GM20000 (cell line): ENCODE measurements at regions not wholly inside any gene's neighbourhood (a gene's known extent, or its start where the extent isn't known, plus 50 kb on each side); places are given as distances from the start of the nearest gene placed in this dataset.

Source experiments
- DNase-seq: peaks from one replicate; pipeline ENCODE4 v3.0.0; 2012; ENCODE audit warnings: low spot score
- CTCF ChIP-seq: IDR thresholded peaks from 2 replicates; pipeline ENCODE4 v1.5.1; 2012; ENCODE audit warnings: mild to moderate bottlenecking, control low read depth; ENCODE audit errors: extremely low read depth, missing control alignments

GRCh38 chr2:58965602-58966001 is 724.5 kb upstream of the FANCL start:
- TF ChIP-seq CTCF = no peak
- DNase-seq = no peak

GRCh38 chr2:58959996-58960395 is 718.9 kb upstream of the FANCL start:
- DNase-seq = no peak
- no peak for TF ChIP-seq CTCF

- TF ChIP-seq CTCF = no peak
- no peak for DNase-seq
Observed at GRCh38 chr2:58957188-58957840, 716.2 kb upstream of the FANCL start.

DNA sequence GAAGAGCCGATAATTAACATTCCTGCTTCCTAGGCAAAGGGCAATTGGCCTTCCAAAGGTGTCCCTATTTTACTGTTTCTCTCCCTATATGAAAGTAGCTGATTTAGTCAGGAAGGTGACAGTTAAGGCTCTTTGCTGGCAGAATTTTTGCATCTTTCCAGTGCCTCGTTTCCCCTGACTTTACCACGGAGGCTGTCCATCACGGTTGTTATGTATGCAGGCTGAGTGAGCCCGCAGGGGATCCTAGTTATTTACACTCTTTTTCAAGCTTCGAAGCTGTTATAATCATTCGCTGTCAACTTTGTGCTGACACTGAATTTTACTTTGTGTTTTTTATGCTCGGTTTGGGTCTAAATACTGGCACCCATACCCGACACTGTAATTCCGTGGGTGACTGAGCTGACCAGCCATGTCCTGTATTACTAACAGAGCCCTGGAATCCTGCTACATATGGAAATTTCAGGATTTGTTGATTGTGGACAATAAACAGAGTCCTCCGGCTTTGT is 713.8 kb upstream of the FANCL start:
- DNase-seq = no peak
- no peak for TF ChIP-seq CTCF

- TF ChIP-seq CTCF = no peak
- DNase-seq = no peak
Observed at GRCh38 chr2:58951722-58952121, 710.6 kb upstream of the FANCL start.

DNA sequence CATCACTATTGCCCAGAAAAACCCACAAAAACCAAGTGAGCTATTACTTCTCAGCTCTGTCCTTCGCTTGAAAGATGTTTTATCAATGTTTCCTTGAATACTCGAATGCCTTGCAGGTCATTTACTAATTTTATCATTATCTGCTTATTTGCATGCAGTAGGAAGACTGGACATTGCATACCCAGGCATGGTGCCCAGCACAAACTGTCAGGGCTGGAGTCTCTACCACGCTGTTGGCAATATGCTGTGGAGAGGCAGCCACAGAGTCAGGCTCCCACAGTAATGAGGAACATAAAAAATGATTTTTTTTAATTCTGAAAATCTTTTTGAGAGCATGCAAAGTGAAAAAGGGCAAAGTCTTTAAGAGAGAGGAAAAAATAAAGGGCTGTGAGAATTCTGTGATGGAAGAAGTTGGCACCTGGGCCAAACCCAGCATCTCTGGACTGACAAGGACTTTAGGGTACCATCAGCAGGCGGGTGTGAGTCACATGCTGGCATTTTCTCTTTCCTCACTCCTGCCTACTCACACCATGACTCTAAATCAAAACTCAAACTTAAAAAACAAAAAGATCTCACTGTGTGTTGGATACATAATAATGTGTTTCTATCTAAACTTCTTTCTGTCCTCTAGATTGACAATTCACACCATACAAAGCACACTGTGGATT is 709.8 kb upstream of the FANCL start:
- no peak for TF ChIP-seq CTCF

DNA sequence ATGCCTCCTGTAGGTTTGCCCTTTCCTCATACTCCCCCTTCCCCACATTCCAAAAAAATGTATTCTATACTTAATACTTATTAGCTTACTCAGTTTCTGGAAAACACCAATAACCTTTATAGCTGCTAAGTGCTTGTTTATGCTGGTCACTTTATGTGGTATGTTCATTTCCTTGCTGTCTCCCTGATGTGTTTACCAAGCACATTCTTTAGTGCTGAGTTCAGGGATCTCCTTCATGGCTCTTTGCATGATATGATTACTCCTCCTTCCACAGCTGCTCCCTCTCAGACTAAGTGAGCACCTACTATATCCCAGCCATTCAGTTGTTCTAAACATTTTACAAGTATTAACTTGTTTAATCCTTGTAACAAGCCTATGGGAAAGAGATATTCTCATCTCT is 698.3 kb upstream of the FANCL start:
- no peak for TF ChIP-seq CTCF
- no peak for DNase-seq

More for the DNA sequence above, 709.8 kb upstream of the FANCL start:
- no peak for DNase-seq
